LoVo (cell line): ENCODE measurements at regions not wholly inside any gene's neighbourhood (a gene's known extent, or its start where the extent isn't known, plus 50 kb on each side); places are given as distances from the start of the nearest gene placed in this dataset.
"Not testable (repeated sequence)": the region's sequence is repeated elsewhere in the genome, so short reads cannot be mapped to it uniquely, and the experiment has no call there.

Source experiments
- DNase-seq: peaks from one replicate; pipeline ENCODE4 v3.0.0-alpha.2; 2016; ENCODE audit warnings: low spot score

DNA sequence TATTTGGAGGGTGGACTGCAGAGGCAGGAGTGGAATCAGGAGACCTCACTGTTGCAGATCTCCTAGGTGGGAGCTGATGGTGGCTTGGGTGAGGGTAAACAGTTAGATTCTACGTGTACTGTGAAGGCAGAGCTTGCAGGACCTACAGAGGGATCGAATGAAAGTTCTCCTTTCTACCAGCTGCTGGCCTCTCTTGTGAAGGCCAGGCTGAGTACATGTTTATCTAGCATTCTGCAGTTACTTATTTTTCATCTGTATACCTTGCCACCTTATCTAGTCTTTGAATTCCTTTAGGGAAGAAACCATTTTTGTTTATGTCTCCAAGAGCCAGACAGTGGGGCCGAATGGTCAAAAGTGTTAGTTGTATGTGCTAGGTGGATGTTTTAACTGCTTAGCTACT, 57.6 kb downstream of the PTTG1 start:
- DNase-seq: no peak

DNA sequence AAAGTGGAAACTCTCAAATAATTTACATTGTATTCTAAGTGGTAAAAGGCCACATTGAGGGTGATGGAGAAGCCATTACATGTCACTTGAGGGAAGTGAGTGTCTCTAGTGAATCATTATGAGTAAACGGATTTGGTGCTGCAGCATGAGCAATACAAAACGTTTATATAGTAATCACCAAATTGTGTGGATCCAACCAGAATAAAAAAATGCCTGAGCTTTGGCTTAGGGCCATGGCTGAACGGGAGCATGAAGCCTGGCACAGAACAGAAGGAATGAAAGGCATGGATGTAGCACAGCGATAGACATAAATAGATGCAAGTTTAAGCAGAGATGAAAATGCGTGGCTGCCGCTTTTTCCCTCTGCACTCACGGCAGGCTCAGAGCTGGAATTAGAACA, 58.3 kb downstream of the PTTG1 start:
- DNase-seq: no peak

DNA sequence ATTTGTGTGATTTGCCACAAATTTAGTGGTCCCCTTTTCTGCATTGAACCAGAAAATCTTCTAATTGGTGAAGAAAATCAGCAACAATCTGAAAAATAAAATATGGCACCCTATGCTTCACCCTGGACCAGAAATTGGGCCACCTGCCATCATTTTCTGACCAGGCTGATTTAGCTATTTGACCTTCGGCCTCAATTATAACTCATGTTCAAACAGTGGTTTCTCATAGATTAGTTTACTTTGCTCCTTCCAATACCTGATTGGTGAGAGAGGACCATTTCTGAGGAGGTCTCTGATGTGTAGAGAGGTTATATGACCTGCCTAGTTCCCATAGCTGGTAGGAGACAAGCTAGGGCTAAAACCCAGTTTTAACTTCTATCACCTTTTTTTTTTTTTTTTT, 59.0 kb downstream of the PTTG1 start:
- DNase-seq: no peak

DNA sequence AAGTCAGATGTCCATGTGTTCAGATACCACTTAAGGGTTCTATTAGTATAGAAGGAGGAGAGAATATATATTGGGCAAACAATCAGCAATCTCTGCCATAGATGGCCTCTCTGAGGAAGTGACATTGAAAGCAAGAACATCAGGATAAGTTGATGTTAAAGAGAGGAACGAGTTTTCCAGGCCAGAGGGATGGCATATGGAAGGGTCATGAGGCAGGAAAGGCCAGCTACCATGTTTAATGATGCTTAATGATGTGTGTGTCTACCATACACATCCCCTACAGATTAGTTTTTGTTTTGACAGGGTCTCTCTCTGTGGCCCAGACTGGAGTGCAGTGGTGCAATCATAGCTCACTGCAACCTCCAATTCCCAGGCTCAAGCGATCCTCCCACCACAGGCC, 63.0 kb downstream of the PTTG1 start:
- no peak for DNase-seq

DNA sequence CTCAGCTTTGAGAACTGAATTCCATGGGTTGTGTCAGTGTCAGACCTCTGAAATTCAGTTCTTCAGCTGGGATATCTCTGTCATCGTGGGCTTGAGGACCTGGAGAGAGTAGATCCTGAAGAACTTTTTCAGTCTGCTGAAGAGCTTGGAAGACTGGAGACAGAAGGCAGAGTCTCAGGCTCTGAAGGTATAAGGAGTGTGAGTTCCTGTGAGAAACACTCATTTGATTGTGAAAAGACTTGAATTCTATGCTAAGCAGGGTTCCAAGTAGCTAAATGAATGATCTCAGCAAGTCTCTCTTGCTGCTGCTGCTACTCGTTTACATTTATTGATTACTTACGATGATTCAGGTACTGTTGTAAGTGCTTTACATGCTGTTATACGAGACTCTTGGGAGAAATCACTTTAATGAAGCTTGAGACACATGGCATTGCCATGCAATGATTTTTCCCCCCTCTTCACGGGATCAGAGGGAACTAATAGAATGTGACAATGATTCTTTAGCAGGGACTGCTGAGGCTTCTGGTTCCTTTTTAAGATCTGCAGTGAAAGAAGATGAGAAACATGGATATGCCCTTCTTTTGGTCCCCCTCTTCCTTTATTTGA, 63.8 kb downstream of the PTTG1 start:
- no peak for DNase-seq

DNA sequence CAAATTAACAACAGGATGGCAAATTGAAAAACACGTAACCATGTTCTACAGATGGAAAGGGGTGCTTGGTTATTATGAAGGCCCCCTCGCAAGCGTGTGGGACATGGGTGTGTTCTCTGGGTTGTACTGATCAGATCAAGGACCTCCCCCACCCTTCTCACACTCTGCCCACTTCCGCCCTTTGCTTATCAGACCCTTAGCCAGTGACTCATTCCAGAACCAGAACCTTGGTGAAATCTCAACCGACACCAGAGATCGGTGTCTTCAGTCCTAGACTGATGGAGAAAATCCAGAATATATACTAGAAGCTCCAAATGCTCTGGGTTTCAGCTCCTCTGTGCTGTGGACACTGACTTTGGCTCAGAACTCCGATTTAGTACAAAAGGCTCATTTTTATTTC, 64.9 kb downstream of the PTTG1 start:
- DNase-seq: no peak

DNA sequence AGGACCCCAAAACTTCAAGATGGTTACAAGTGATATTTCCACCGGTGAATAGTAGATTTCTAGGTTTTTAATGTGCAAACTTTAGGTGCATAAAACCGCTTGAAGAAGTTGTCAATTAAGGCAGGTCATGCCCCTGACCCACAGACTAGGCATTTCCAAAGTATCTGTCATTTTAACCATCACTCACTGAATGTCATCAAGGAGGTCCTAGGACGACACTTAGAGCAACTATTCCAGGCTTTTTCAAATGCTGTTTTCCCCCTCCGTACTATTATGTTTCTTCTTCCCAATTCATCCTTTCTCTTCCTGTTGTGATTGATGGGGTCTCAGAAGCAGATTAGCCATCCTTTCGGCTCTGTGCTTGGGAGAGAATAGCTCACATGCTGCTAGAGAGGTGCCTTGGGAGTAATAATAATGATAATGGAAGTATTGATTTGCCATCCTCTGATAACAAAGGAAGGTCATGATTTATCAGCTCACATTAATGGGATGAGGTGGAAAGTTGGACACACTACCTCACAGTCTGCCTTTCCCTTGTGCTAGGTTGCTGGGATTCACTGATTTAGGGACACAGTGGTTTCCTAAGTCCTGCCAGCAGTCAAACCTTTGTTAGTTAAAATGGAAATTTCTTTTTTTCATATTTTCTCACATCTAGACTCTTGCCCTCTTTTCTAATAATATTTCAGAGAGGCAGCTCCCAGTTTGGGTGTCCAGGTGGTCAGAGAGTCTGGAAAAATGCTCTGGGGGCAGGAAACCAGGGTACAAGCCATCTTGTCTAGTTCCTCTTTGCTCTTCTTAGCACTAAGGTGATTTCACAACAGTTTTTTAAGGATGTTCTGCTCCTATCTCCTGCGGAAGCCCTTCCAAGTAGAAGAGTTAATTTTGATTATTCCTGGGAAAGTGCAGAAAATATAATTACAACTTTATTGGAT, 67.0 kb downstream of the PTTG1 start:
- DNase-seq: no peak

DNA sequence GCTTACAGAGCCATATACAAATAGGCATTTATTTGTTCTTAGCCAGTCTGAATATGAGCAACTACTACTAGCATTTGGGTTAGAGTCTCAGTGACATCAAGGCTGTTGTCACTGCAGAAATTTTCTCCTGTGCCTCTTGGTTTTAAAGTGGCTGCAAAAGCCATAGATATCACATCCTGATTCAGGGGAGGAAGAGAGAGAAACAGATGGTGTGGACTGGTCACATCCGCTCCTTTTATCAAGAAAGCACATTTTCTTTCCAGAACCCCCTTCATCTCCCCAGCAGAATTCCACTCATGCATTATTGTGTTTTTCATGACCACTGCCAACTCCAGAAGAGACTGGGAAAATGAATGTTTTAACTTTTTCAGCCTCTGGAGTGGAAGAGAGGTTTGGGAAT, 69.8 kb downstream of the PTTG1 start:
- no peak for DNase-seq

DNA sequence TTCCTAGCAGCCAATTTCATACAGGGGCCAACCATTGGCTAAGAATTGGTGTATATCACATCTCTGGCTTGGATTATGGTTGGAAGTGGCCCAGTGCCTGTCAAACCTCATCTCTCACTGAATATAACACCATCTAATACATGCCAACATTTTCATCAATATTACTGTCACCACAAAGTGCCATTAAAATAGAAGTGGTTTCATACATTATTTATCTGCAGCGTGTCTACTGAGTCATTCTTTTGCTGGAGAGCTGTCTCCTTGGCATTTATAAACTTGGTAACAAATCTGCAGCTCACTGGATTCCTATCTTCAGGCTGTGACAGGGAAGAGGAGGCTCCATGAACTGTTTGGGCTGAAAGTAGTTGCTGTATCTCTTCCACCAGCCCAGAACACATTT, 70.9 kb downstream of the PTTG1 start:
- no peak for DNase-seq

DNA sequence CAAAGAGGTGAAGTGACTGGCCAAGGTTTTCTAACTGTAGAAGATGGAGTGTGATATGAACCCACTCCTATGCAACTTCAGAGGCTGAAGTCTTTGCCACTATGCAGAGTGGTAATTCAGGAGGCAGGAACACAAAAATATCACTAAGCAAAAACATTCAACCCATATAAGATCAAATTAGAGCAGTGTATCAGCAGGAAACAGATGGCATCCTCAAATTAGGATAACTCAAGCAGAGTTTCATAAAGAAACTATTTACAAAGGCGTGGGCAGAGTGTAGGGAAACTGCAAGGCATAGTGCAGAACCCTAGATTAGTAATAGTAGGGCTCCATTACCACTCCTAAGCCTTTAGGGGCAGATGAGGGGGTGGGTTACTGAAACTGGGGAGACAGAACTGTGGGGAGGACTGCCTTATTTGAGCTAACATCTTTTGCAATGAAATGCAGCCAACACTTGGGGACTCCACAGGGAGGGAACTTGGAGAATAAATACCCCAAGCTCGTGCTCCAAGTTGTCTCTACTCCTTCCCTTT, 72.2 kb downstream of the PTTG1 start:
- no peak for DNase-seq

DNA sequence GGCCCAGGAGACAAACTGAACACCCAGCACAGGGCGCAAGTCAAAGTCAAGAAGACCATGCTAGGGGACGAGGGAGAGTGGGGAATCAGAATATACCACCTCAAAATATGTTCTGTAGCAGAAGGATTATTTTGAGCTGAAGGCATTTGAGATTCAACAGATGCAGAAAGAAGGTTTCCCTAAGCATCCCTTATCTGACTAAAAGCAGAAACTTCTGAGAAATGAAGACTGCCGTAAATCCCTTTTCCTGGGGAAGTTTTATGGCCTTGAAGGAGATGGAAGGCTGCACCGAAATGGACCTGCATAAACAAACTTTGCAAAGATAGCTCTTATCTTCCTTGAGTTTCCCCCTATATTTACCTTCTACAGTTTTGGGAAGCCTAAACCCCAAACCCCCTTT, 72.8 kb downstream of the PTTG1 start:
- no peak for DNase-seq

DNA sequence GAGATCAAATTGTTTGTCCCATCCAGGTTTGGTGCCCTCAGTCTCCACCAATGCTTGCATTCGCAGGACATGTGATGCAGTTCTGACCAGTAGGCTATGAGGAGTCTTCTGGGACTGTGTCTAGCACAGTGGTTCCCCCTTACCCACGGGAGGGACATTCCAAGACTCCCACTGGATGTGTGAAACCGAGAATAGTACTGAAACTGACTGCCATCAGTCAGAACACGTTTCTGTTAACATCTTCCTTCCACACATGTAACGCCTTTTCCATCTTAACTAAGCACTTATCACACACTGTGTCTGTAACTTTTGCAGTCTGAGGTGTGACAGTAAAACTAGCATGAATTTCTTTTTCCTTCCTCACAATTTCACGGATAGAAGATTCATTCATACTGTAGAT, 74.7 kb downstream of the PTTG1 start:
- no peak for DNase-seq

DNA sequence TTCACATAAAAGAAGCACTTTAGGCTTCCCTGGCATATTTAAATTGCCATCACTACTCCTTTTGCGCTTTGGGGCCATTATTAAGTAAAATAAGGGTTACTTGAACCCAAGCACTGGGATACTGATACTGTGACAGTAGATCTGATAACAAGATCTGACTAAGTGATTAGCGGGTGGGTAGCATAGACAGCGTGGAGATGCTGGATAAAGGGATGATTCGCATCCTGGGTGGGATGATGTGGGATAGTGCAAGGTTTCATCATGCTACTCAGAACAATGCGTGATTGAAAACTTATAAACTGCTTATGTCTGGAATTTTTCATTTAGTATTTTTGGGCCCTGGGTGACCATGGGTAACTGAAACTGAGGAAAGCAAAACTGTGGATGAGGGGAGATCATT, 75.1 kb downstream of the PTTG1 start:
- DNase-seq: no peak

DNA sequence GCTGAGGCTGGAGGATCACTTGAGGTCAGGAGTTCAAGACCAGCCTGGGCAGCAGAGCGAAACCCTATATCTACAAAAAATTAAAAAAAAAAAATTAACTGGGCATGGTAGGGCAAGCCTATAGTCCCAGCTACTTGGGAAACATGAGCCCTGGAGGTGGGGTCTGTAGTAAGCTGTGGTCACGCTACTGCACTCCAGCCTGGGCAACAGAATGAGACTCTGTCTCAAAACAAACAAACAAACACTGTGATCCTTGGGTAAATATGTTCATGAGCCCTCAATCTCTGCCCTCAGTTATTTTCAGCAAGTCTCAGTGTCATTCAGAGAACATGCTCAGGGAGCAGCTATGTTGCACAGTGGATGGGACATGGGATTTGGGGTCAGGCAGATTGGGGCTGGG, 76.2 kb downstream of the PTTG1 start:
- no peak for DNase-seq

DNA sequence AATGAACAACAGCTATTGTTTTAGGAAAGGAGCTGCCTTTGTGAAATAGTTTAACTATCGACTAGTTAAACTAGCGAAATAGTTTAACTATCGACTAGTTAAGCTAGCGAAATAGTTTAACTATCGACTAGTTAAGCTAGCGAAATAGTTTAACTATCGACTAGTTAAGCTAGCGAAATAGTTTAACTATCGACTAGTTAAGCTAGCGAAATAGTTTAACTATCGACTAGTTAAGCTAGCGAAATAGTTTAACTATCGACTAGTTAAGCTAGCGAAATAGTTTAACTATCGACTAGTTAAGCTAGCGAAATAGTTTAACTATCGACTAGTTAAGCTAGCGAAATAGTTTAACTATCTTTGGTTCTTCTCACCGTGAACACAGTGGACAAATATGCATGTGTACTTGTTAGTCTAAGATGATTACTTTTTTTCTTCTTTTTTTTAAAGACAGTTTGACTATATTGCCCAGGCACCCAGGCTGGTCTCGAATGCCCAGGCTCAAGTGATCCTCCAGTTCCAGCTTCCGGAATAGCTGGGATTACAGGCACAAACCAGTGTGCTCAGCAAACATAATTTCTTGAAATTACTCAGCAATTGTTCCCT, 76.9 kb downstream of the PTTG1 start:
- not testable (repeated sequence) for DNase-seq

DNA sequence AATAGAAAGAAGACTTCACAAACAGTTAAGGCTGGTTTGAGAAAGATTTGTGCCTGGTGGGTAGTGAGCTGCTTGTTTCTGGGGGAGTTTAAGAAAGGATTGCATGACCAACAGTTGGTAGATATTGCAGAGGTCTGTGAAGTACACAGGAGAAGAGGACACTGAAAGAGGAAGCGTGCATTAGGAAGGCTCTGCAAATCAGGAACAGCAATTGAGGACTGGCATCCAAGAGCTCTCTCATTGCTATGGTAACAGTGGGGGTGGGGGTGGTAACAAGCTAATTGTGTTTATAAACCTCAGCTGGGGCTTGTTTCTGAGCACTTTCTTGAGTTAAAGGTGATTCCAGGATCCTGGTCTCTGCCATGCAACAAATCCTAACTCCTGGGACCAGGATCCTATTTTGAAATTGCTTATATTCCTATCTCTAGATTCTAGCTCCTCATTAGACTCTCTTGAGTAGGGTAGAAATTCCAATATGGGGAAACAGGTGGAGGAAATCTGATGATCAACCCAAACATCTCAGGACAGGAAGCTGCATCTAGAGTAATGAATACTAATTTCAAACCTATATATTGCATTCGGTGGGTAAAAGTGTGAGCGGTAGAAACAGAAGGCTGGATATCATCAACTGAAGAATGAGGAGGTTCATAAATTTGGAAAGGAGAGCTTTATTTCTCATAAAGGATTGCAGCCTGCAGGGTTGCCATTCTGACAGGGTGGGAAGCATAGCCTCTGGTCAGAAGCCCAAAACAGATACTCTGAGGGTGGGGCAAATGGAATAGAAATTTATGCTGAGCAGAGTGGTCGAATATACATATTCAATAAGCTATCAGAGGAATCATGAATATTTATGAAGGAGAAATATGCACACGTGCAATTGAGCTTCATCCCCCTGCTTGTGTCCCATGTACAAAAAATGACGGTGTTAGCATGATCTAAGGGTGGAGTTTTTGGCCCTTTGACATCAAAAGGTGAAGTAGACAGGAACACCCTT, 79.4 kb downstream of the PTTG1 start:
- DNase-seq: no peak

DNA sequence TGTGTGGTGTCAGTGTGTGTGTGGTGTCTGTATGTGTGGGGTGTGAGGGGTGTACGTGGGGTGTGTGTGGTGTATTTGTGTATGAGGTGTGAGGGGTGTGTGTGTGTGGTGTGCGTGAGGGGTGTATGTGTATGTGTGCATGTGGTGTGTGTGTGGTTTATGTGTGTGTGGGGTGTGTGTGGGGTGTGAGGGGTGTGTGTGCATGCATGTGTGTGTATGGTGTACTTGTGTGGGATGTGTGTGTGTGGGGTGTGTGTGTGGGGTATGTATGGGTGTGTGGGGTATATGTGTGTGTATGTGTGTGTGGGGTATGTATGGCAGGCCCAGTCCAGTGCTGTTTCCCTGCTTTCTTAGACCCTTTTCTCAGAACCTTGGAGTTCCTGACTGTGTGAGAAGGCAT, 83.3 kb downstream of the PTTG1 start:
- DNase-seq: no peak

DNA sequence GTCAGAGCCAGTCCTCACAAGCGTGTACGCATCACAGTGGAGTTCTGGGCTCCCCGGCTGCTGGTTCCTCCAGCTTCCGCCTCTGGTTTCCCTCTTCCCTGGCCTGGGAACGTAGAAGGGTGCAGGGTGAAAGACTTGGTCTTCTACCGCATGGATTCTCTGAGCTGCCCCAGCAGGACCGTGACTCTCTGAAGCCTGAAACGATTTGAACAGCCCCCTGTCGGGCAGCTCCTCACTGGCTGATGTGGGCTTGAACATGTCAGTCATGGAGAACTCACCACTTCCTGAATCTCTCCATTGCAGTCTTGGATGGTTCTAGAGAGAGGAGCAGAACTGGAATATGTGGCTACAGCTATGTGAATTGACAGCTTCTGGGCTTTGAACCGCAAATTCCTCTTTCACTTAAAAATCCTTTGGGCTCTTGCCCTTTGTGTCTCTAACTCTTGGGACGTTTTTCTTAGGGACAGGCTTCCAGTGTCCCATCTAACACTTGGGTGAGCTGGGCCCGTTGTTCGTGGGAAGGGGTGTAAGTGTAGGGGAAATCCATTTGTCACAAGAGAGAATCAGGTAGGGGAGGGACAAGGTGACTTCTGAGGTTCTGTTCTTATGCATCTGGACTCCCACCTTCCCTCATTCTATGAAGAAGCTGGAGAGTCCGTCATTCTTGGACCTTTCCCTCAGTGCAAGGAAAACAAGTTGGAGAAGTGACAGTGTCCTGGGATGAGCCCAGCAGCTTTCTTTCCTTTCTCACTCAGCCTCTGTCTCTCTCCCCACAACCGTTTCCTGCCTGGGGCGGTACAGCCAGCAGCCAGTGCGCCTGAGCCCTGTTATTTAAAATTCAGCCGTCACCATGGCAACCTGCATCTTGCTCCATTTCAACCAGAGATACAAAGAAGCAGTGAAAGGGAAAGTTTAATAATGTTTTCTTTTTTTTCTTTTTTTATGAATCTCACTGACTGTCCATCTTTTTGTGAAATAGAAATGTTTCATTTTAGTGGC, 84.7 kb downstream of the PTTG1 start:
- no peak for DNase-seq

DNA sequence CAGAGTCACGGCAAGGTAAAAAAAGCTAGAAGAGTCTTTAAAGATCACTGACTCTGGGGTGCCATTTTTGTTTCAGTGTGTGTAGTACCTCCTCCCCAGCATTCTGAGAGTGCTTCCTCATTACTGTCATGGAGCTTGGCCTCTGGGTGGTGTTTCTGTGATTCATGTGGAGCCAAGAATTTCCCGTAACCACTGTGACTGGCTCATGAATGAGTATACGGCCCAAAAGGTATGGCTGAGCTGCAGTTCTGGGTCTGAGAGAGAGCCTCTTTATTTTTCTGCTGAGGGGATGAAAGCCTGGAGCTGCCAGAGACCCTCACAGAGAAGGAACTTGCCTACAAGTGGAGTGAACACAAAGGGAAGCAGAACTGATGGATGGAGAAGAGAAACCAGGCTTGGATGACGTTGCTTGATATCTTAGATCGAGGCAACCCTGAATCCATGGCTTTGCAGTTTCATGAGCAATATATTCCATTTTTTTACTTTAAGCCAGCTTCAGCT, 85.6 kb downstream of the PTTG1 start:
- DNase-seq: no peak

DNA sequence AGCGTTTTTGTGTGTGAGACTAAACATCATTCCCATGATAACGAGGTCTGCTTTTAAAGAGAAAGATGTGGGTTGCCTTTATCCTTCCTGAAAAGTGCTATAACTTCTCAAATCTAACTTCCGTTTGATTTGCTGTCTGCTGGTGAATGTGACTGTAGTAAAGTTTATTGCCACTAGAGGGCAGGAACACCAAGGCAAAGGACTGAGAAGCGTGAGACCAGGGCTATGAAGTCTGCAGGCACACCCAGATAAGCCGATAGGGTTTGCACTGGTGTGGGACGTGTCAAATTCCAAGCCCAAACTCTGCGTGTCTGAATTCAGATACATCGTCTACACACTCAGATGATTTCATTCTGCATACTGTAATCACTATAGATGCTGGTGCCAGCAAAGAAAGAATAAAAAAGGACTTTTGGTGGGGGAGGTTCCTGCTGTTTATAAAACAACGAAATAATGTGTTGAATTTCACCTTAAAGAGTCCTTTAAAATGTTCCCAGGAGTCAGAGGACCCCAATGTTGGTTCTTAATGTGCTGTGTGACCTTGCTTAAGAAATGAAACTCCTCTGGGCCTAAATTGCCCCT, 87.2 kb downstream of the PTTG1 start:
- peak; percentile 88 for DNase-seq
